MM.1S (cell line): ENCODE measurements at regions not wholly inside any gene's neighbourhood (a gene's known extent, or its start where the extent isn't known, plus 50 kb on each side); places are given as distances from the start of the nearest gene placed in this dataset.

ENCODE experiments used
- DNase-seq: peaks from one replicate; pipeline ENCODE4 v3.0.0-alpha.2; 2015
- H2AFZ ChIP-seq: fragments of 300-600 bp; sonication (generic); 2 replicates; pipeline ENCODE4 v1.6.0; 2016; ENCODE audit warnings: antibody characterized with exemption, low read length
- H3F3A ChIP-seq: fragments of 300-600 bp; sonication (generic); 2 replicates; pipeline ENCODE4 v1.6.1; 2016; ENCODE audit warnings: mild to moderate bottlenecking, antibody characterized with exemption, low read length, moderate library complexity, mixed read lengths; ENCODE audit not compliant: insufficient read depth
- H3K27ac ChIP-seq: fragments of 300-600 bp; sonication (generic); 2 replicates; pipeline ENCODE4 v1.5.1; 2016; ENCODE audit warnings: mild to moderate bottlenecking, low read length
- H3K27me3 ChIP-seq: fragments of 300-600 bp; sonication (generic); replicated peaks from 2 replicates; pipeline ENCODE4 v1.6.0; 2016; ENCODE audit warnings: low read length; ENCODE audit not compliant: insufficient read depth
- H3K36me3 ChIP-seq: fragments of 300-600 bp; sonication (generic); replicated peaks from 2 replicates; pipeline ENCODE4 v1.6.1; 2016; ENCODE audit warnings: mild to moderate bottlenecking, low read length, mixed read lengths; ENCODE audit not compliant: insufficient read depth
- H3K4me1 ChIP-seq: fragments of 300-600 bp; sonication (generic); 2 replicates; pipeline ENCODE4 v1.6.1; 2016; ENCODE audit warnings: low read length, mixed read lengths
- H3K4me2 ChIP-seq: fragments of 300-600 bp; sonication (generic); 2 replicates; pipeline ENCODE4 v1.6.0; 2016; ENCODE audit warnings: low read depth, low read length
- H3K4me3 ChIP-seq: fragments of 300-600 bp; sonication (generic); 2 replicates; pipeline ENCODE4 v1.5.1; 2016; ENCODE audit warnings: low read length, mixed read lengths
- H3K79me2 ChIP-seq: fragments of 300-600 bp; sonication (generic); 2 replicates; pipeline ENCODE4 v1.6.1; 2016; ENCODE audit warnings: mixed run types, low read length, mixed read lengths
- H3K9ac ChIP-seq: fragments of 300-600 bp; sonication (generic); 2 replicates; pipeline ENCODE4 v1.6.1; 2016; ENCODE audit warnings: low read length, mixed read lengths
- H3K9me2 ChIP-seq: fragments of 300-600 bp; sonication (generic); replicated peaks from 2 replicates; pipeline ENCODE4 v1.6.1; 2016; ENCODE audit warnings: mild to moderate bottlenecking, low read length, mixed read lengths; ENCODE audit not compliant: insufficient read depth
- H3K9me3 ChIP-seq: fragments of 300-600 bp; sonication (generic); replicated peaks from 2 replicates; pipeline ENCODE4 v1.6.1; 2016; ENCODE audit warnings: mild to moderate bottlenecking, low read length, mixed read lengths; ENCODE audit not compliant: insufficient read depth
- H4K20me1 ChIP-seq: fragments of 300-600 bp; sonication (generic); 2 replicates; pipeline ENCODE4 v1.6.1; 2016; ENCODE audit warnings: mild to moderate bottlenecking, low read length, moderate library complexity, mixed read lengths; ENCODE audit not compliant: insufficient read depth
- CTCF ChIP-seq: fragments of 300-600 bp; sonication (generic); IDR thresholded peaks from 2 replicates; pipeline ENCODE4 v1.5.1; 2016; ENCODE audit warnings: antibody characterized with exemption, low read length, mixed read lengths
- EZH2 ChIP-seq: fragments of 300-600 bp; sonication (generic); optimal IDR thresholded peaks from 2 replicates; pipeline ENCODE3; 2017; ENCODE audit warnings: low read depth, mild to moderate bottlenecking, antibody characterized with exemption, low read length, mixed read lengths
- EZH2phosphoT487 ChIP-seq: fragments of 300-600 bp; sonication (generic); IDR thresholded peaks from 2 replicates; pipeline ENCODE4 v1.6.1; 2018; ENCODE audit warnings: antibody characterized with exemption, low read length

DNA sequence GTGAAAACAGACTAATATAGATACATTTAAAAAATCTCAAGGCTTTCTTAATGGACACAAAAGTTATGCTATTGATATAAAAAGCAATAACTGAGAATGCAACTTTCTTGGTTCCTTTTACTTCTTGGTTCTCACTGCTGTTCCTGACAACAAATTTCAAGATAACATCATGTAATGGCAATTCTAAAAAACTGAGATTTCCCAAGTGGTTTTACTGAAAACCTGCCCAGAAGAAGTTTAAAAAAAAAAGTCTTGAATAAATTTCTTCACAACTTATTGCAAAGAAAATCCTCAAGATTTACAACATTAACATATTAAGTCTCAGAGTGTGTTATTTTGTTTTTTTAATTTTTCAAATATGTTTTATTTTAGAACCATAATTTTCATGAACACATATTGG, 302.8 kb upstream of the COX7C start:
- H3K36me3 ChIP-seq: no peaks in the 10 kb centered on the region
- no peaks in the 10 kb centered on the region for H3K4me1 ChIP-seq
- no peak overlapping the region for H3K27ac ChIP-seq
- TF ChIP-seq EZH2 (no peak), CTCF (no peak), EZH2phosphoT487 (no peak)
- H3K9me3 ChIP-seq: no peaks in the 10 kb centered on the region
- H3K9me2 ChIP-seq: no peaks in the 10 kb centered on the region
- H3K4me2 ChIP-seq: no peak overlapping the region
- H3K27me3 ChIP-seq: no peaks in the 10 kb centered on the region
- H3K79me2 ChIP-seq: no peaks in the 10 kb centered on the region
- H3K4me3 ChIP-seq: no peak overlapping the region
- H4K20me1 ChIP-seq: no peaks in the 10 kb centered on the region
- no peak overlapping the region for H2AFZ ChIP-seq
- H3K9ac ChIP-seq: no peak overlapping the region
- DNase-seq: no peak
- no peaks in the 10 kb centered on the region for H3F3A ChIP-seq

- no peaks in the 10 kb centered on the region for H3K79me2 ChIP-seq
- no peak overlapping the region for H2AFZ ChIP-seq
- no peaks in the 10 kb centered on the region for H4K20me1 ChIP-seq
- H3K9me3 ChIP-seq: no peaks in the 10 kb centered on the region
- no peaks in the 10 kb centered on the region for H3K27me3 ChIP-seq
- no peak overlapping the region for H3K4me3 ChIP-seq
- H3K4me1 ChIP-seq: no peaks in the 10 kb centered on the region
- no peaks in the 10 kb centered on the region for H3K9me2 ChIP-seq
- H3F3A ChIP-seq: no peaks in the 10 kb centered on the region
- DNase-seq: no peak
- no peak overlapping the region for H3K27ac ChIP-seq
- H3K9ac ChIP-seq: no peak overlapping the region
- H3K36me3 ChIP-seq: no peaks in the 10 kb centered on the region
- TF ChIP-seq EZH2 (no peak), CTCF (no peak), EZH2phosphoT487 (no peak)
- no peak overlapping the region for H3K4me2 ChIP-seq
Observed at GRCh38 chr5:86320266-86320665, 297.5 kb upstream of the COX7C start.

- Histone ChIP-seq H3F3A (no peaks in the 10 kb centered on the region), H3K79me2 (no peaks in the 10 kb centered on the region), H3K4me2 (no peak overlapping the region), H3K4me3 (no peak overlapping the region), H3K9me2 (no peaks in the 10 kb centered on the region), H4K20me1 (no peaks in the 10 kb centered on the region), H3K9ac (no peak overlapping the region), H3K36me3 (no peaks in the 10 kb centered on the region), H2AFZ (no peak overlapping the region), H3K27me3 (no peaks in the 10 kb centered on the region), H3K9me3 (no peaks in the 10 kb centered on the region), H3K27ac (no peak overlapping the region), H3K4me1 (no peaks in the 10 kb centered on the region)
- no peak for DNase-seq
- TF ChIP-seq EZH2phosphoT487: no peak
- no peak for TF ChIP-seq EZH2
- TF ChIP-seq CTCF: no peak
Observed at GRCh38 chr5:86329318-86329717, 288.4 kb upstream of the COX7C start.

- H3K27me3 ChIP-seq: no peaks in the 10 kb centered on the region
- no peaks in the 10 kb centered on the region for H3K79me2 ChIP-seq
- H3F3A ChIP-seq: no peaks in the 10 kb centered on the region
- H3K4me2 ChIP-seq: no peak overlapping the region
- H3K4me1 ChIP-seq: no peaks in the 10 kb centered on the region
- no peaks in the 10 kb centered on the region for H4K20me1 ChIP-seq
- H3K9ac ChIP-seq: no peak overlapping the region
- TF ChIP-seq CTCF: no peak
- no peak for TF ChIP-seq EZH2phosphoT487
- TF ChIP-seq EZH2: no peak
- H2AFZ ChIP-seq: no peak overlapping the region
- H3K9me3 ChIP-seq: no peaks in the 10 kb centered on the region
- no peaks in the 10 kb centered on the region for H3K36me3 ChIP-seq
- H3K27ac ChIP-seq: no peak overlapping the region
- DNase-seq: no peak
- H3K9me2 ChIP-seq: no peaks in the 10 kb centered on the region
- no peak overlapping the region for H3K4me3 ChIP-seq
Observed at GRCh38 chr5:86330736-86331135, 287.0 kb upstream of the COX7C start.
